ENCODE measurements at regions not wholly inside any gene's neighbourhood (a gene's known extent, or its start where the extent isn't known, plus 50 kb on each side); places are given as distances from the start of the nearest gene placed in this dataset.

- Histone ChIP-seq H3K27me3 (ENCODE audit: control insufficient read depth, insufficient read depth, low read length) (peaks cover 78% of the 10 kb centered on the region), H3K27ac (ENCODE audit: low read length) (no peak overlapping the region), H3K4me1 (ENCODE audit: control insufficient read depth, insufficient read depth, low read length) (peaks cover 6% of the 10 kb centered on the region), H3K36me3 (ENCODE audit: control insufficient read depth, insufficient read depth, low read length) (no peaks in the 10 kb centered on the region), H3K9me3 (ENCODE audit: control insufficient read depth, low read depth, low read length) (peaks cover 6% of the 10 kb centered on the region), H3K4me3 (ENCODE audit: low read length) (no peak overlapping the region)
- WGBS (ENCODE audit: insufficient coverage, low lambda C conversion rate), result 0% methylated on average over 1 of the region's 9 CpGs
- DNase-seq, result no peak
These were observed 193.6 kb downstream of the BUD13 start for GRCh38 chr11:116579031-116579653.

GRCh38 chr11:116577956-116578355 lies 194.8 kb downstream of the BUD13 start:
- Histone ChIP-seq H3K4me3 (ENCODE audit: low read length) (no peak overlapping the region), H3K27me3 (ENCODE audit: control insufficient read depth, insufficient read depth, low read length) (peaks cover 68% of the 10 kb centered on the region), H3K4me1 (ENCODE audit: control insufficient read depth, insufficient read depth, low read length) (peaks cover 6% of the 10 kb centered on the region), H3K36me3 (ENCODE audit: control insufficient read depth, insufficient read depth, low read length) (no peaks in the 10 kb centered on the region), H3K27ac (ENCODE audit: low read length) (no peak overlapping the region), H3K9me3 (ENCODE audit: control insufficient read depth, low read depth, low read length) (peaks cover 6% of the 10 kb centered on the region)
- no CpG with 5 or more reads among the region's 3 CpGs for WGBS (ENCODE audit: insufficient coverage, low lambda C conversion rate)
- no peak for DNase-seq

GRCh38 chr11:116577273-116577672 lies 195.5 kb downstream of the BUD13 start:
- H3K27me3 ChIP-seq (ENCODE audit: control insufficient read depth, insufficient read depth, low read length), result peaks cover 61% of the 10 kb centered on the region
- DNase-seq, result no peak
- no peak overlapping the region for H3K27ac ChIP-seq (ENCODE audit: low read length)
- no peak overlapping the region for H3K4me3 ChIP-seq (ENCODE audit: low read length)
- peaks cover 6% of the 10 kb centered on the region for H3K9me3 ChIP-seq (ENCODE audit: control insufficient read depth, low read depth, low read length)
- peaks cover 6% of the 10 kb centered on the region for H3K4me1 ChIP-seq (ENCODE audit: control insufficient read depth, insufficient read depth, low read length)
- WGBS (ENCODE audit: insufficient coverage, low lambda C conversion rate), result no CpG with 5 or more reads among the region's 4 CpGs
- no peaks in the 10 kb centered on the region for H3K36me3 ChIP-seq (ENCODE audit: control insufficient read depth, insufficient read depth, low read length)

GRCh38 chr11:116576526-116576925 lies 196.3 kb downstream of the BUD13 start:
- no peak overlapping the region for H3K27ac ChIP-seq (ENCODE audit: low read length)
- H3K27me3 ChIP-seq (ENCODE audit: control insufficient read depth, insufficient read depth, low read length), result peaks cover 53% of the 10 kb centered on the region
- WGBS (ENCODE audit: insufficient coverage, low lambda C conversion rate), result no CpG with 5 or more reads among the region's 2 CpGs
- no peak for DNase-seq
- peaks cover 6% of the 10 kb centered on the region for H3K9me3 ChIP-seq (ENCODE audit: control insufficient read depth, low read depth, low read length)
- no peaks in the 10 kb centered on the region for H3K36me3 ChIP-seq (ENCODE audit: control insufficient read depth, insufficient read depth, low read length)
- peaks cover 6% of the 10 kb centered on the region for H3K4me1 ChIP-seq (ENCODE audit: control insufficient read depth, insufficient read depth, low read length)
- no peak overlapping the region for H3K4me3 ChIP-seq (ENCODE audit: low read length)

- Histone ChIP-seq H3K36me3 (ENCODE audit: control insufficient read depth, insufficient read depth, low read length) (no peaks in the 10 kb centered on the region), H3K9me3 (ENCODE audit: control insufficient read depth, low read depth, low read length) (no peaks in the 10 kb centered on the region), H3K27me3 (ENCODE audit: control insufficient read depth, insufficient read depth, low read length) (no peaks in the 10 kb centered on the region), H3K27ac (ENCODE audit: low read length) (no peak overlapping the region), H3K4me1 (ENCODE audit: control insufficient read depth, insufficient read depth, low read length) (peaks cover 13% of the 10 kb centered on the region), H3K4me3 (ENCODE audit: low read length) (no peak overlapping the region)
- no CpG with 5 or more reads among the region's 9 CpGs for WGBS (ENCODE audit: insufficient coverage, low lambda C conversion rate)
- no peak for DNase-seq
These were observed 205.0 kb downstream of the BUD13 start for GRCh38 chr11:116567721-116568242.

GRCh38 chr11:116563712-116564047 lies 209.1 kb downstream of the BUD13 start:
- no peak overlapping the region for H3K27ac ChIP-seq (ENCODE audit: low read length)
- DNase-seq, result no peak
- no peaks in the 10 kb centered on the region for H3K27me3 ChIP-seq (ENCODE audit: control insufficient read depth, insufficient read depth, low read length)

GRCh38 chr11:116563028-116563711 lies 209.6 kb downstream of the BUD13 start:
- no peaks in the 10 kb centered on the region for H3K36me3 ChIP-seq (ENCODE audit: control insufficient read depth, insufficient read depth, low read length)
- peak; percentile 82 to 88 for DNase-seq
- WGBS (ENCODE audit: insufficient coverage, low lambda C conversion rate), result no CpG with 5 or more reads among the region's 10 CpGs
- no peak overlapping the region for H3K4me3 ChIP-seq (ENCODE audit: low read length)
- H3K27ac ChIP-seq (ENCODE audit: low read length), result no peak overlapping the region
- no peaks in the 10 kb centered on the region for H3K9me3 ChIP-seq (ENCODE audit: control insufficient read depth, low read depth, low read length)
- H3K4me1 ChIP-seq (ENCODE audit: control insufficient read depth, insufficient read depth, low read length), result peaks cover 16% of the 10 kb centered on the region
- H3K27me3 ChIP-seq (ENCODE audit: control insufficient read depth, insufficient read depth, low read length), result no peaks in the 10 kb centered on the region

More at GRCh38 chr11:116563712-116564047, 209.1 kb downstream of the BUD13 start:
- no peaks in the 10 kb centered on the region for H3K9me3 ChIP-seq (ENCODE audit: control insufficient read depth, low read depth, low read length)
- no peak overlapping the region for H3K4me3 ChIP-seq (ENCODE audit: low read length)
- WGBS (ENCODE audit: insufficient coverage, low lambda C conversion rate), result no CpG with 5 or more reads among the region's 6 CpGs
- peaks cover 16% of the 10 kb centered on the region for H3K4me1 ChIP-seq (ENCODE audit: control insufficient read depth, insufficient read depth, low read length)
- H3K36me3 ChIP-seq (ENCODE audit: control insufficient read depth, insufficient read depth, low read length), result no peaks in the 10 kb centered on the region

GRCh38 chr11:116560589-116560988 lies 212.2 kb downstream of the BUD13 start:
- no CpG with 5 or more reads among the region's 3 CpGs for WGBS (ENCODE audit: insufficient coverage, low lambda C conversion rate)
- Histone ChIP-seq H3K27ac (ENCODE audit: low read length) (no peak overlapping the region), H3K27me3 (ENCODE audit: control insufficient read depth, insufficient read depth, low read length) (no peaks in the 10 kb centered on the region), H3K9me3 (ENCODE audit: control insufficient read depth, low read depth, low read length) (no peaks in the 10 kb centered on the region), H3K4me3 (ENCODE audit: low read length) (no peak overlapping the region), H3K4me1 (ENCODE audit: control insufficient read depth, insufficient read depth, low read length) (peaks cover 16% of the 10 kb centered on the region), H3K36me3 (ENCODE audit: control insufficient read depth, insufficient read depth, low read length) (no peaks in the 10 kb centered on the region)
- DNase-seq, result no peak

GRCh38 chr11:116558504-116559211 lies 214.1 kb downstream of the BUD13 start:
- Histone ChIP-seq H3K9me3 (ENCODE audit: control insufficient read depth, low read depth, low read length) (no peaks in the 10 kb centered on the region), H3K36me3 (ENCODE audit: control insufficient read depth, insufficient read depth, low read length) (no peaks in the 10 kb centered on the region), H3K4me1 (ENCODE audit: control insufficient read depth, insufficient read depth, low read length) (peaks cover 11% of the 10 kb centered on the region), H3K27me3 (ENCODE audit: control insufficient read depth, insufficient read depth, low read length) (no peaks in the 10 kb centered on the region), H3K27ac (ENCODE audit: low read length) (no peak overlapping the region), H3K4me3 (ENCODE audit: low read length) (no peak overlapping the region)
- no CpG with 5 or more reads among the region's 9 CpGs for WGBS (ENCODE audit: insufficient coverage, low lambda C conversion rate)
- no peak for DNase-seq

- peaks cover 6% of the 10 kb centered on the region for H3K27me3 ChIP-seq (ENCODE audit: control insufficient read depth, insufficient read depth, low read length)
- no peak overlapping the region for H3K4me3 ChIP-seq (ENCODE audit: low read length)
- no peak for DNase-seq
- H3K9me3 ChIP-seq (ENCODE audit: control insufficient read depth, low read depth, low read length), result no peaks in the 10 kb centered on the region
- no CpG with 5 or more reads among the region's 3 CpGs for WGBS (ENCODE audit: insufficient coverage, low lambda C conversion rate)
- no peak overlapping the region for H3K27ac ChIP-seq (ENCODE audit: low read length)
- no peaks in the 10 kb centered on the region for H3K36me3 ChIP-seq (ENCODE audit: control insufficient read depth, insufficient read depth, low read length)
- no peaks in the 10 kb centered on the region for H3K4me1 ChIP-seq (ENCODE audit: control insufficient read depth, insufficient read depth, low read length)
These were observed 215.5 kb downstream of the BUD13 start for GRCh38 chr11:116557282-116557681.

All from large intestine (tissue), 3 donors.